ENCODE measurements at regions not wholly inside any gene's neighbourhood (a gene's known extent, or its start where the extent isn't known, plus 50 kb on each side); places are given as distances from the start of the nearest gene placed in this dataset.

DNA sequence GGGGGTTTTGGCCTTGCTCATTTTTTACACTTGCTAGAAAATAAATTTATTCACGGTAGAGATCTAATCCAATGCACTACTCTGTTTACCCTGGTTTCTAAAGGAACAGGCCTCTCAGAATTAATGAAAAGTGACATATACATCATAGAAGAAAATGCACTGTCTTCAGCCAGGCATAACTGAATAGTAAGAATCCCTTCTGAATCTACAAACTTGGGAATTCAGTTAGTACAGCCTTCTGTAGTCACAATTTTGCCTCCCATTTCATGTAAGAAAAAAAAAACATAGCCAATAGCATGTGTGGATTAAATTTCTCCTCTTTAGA, 197.3 kb downstream of the CAAP1 start:
- TF ChIP-seq CTCF (IDR thresholded peaks at IDR 0.05): no peak
- Mint-ChIP-seq H3K27me3 (ENCODE audit: unreplicated experiment) (peaks cover 7% of the 10 kb centered on the region), H3K4me1 (ENCODE audit: unreplicated experiment) (no peaks in the 10 kb centered on the region)

GRCh38 chr9:26694381-26695297, 198.0 kb downstream of the CAAP1 start:
- H3K27ac Mint-ChIP-seq (ENCODE audit: unreplicated experiment): no peak overlapping the region
- H3K36me3 Mint-ChIP-seq (ENCODE audit: unreplicated experiment): no peaks in the 10 kb centered on the region
- DNase-seq (ENCODE audit: extremely low spot score, unreplicated experiment): no peak
- no peak for TF ChIP-seq CTCF (IDR thresholded peaks at IDR 0.05)
- H3K9me3 Mint-ChIP-seq (ENCODE audit: unreplicated experiment): peaks cover under 1% of the 10 kb centered on the region
- H3K4me1 Mint-ChIP-seq (ENCODE audit: unreplicated experiment): no peaks in the 10 kb centered on the region
- H3K4me3 Mint-ChIP-seq (ENCODE audit: unreplicated experiment): no peak overlapping the region
- peaks cover 7% of the 10 kb centered on the region for H3K27me3 Mint-ChIP-seq (ENCODE audit: unreplicated experiment)

More for the DNA sequence above, 197.3 kb downstream of the CAAP1 start:
- peaks cover 3% of the 10 kb centered on the region for H3K9me3 Mint-ChIP-seq (ENCODE audit: unreplicated experiment)
- no peak overlapping the region for H3K27ac Mint-ChIP-seq (ENCODE audit: unreplicated experiment)
- DNase-seq (ENCODE audit: extremely low spot score, unreplicated experiment): no peak
- H3K4me3 Mint-ChIP-seq (ENCODE audit: unreplicated experiment): no peak overlapping the region
- no peaks in the 10 kb centered on the region for H3K36me3 Mint-ChIP-seq (ENCODE audit: unreplicated experiment)

GRCh38 chr9:26689041-26689440, 203.6 kb downstream of the CAAP1 start:
- Mint-ChIP-seq H3K4me1 (ENCODE audit: unreplicated experiment) (no peaks in the 10 kb centered on the region), H3K27ac (ENCODE audit: unreplicated experiment) (no peak overlapping the region), H3K4me3 (ENCODE audit: unreplicated experiment) (no peak overlapping the region), H3K9me3 (ENCODE audit: unreplicated experiment) (no peaks in the 10 kb centered on the region), H3K36me3 (ENCODE audit: unreplicated experiment) (no peaks in the 10 kb centered on the region), H3K27me3 (ENCODE audit: unreplicated experiment) (peaks cover 23% of the 10 kb centered on the region)
- TF ChIP-seq CTCF (IDR thresholded peaks at IDR 0.05): no peak
- no peak for DNase-seq (ENCODE audit: extremely low spot score, unreplicated experiment)

DNA sequence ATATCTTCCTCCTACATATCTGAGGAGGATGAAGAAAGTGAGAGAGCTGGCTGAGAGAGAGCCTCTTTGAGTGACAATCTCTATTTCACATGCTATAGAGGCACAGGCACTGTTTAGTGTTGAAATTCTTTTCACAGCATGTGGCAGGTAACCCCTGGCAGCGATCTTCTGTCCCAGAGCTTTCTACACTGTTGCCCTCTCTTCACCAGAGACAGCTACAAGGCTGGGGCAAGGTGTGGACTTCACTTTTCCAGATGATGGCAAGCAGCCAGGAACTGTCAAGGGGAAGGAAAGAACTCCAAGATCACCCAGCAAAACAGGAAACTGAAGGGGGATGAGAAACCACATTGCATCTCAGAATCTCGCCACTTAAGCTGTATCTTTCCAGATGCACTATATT, 205.2 kb downstream of the CAAP1 start:
- DNase-seq (ENCODE audit: extremely low spot score, unreplicated experiment): no peak
- Mint-ChIP-seq H3K4me3 (ENCODE audit: unreplicated experiment) (no peak overlapping the region), H3K27ac (ENCODE audit: unreplicated experiment) (no peak overlapping the region), H3K9me3 (ENCODE audit: unreplicated experiment) (no peaks in the 10 kb centered on the region), H3K4me1 (ENCODE audit: unreplicated experiment) (no peaks in the 10 kb centered on the region), H3K36me3 (ENCODE audit: unreplicated experiment) (no peaks in the 10 kb centered on the region), H3K27me3 (ENCODE audit: unreplicated experiment) (peaks cover 29% of the 10 kb centered on the region)
- TF ChIP-seq CTCF (IDR thresholded peaks at IDR 0.05): no peak

- TF ChIP-seq CTCF (IDR thresholded peaks at IDR 0.05): no peak
- DNase-seq (ENCODE audit: extremely low spot score, unreplicated experiment): no peak
- Mint-ChIP-seq H3K27me3 (ENCODE audit: unreplicated experiment) (peaks cover 29% of the 10 kb centered on the region), H3K36me3 (ENCODE audit: unreplicated experiment) (no peaks in the 10 kb centered on the region), H3K4me1 (ENCODE audit: unreplicated experiment) (no peaks in the 10 kb centered on the region), H3K4me3 (ENCODE audit: unreplicated experiment) (no peak overlapping the region), H3K9me3 (ENCODE audit: unreplicated experiment) (no peaks in the 10 kb centered on the region), H3K27ac (ENCODE audit: unreplicated experiment) (no peak overlapping the region)
Observed at GRCh38 chr9:26685818-26686217, 206.8 kb downstream of the CAAP1 start.

Data from osteocyte (in vitro differentiated cells).